HG03460 (cell line): ENCODE measurements at regions not wholly inside any gene's neighbourhood (a gene's known extent, or its start where the extent isn't known, plus 50 kb on each side); places are given as distances from the start of the nearest gene placed in this dataset.

Source experiments
- ATAC-seq: cut with Tn5 transposase; IDR thresholded peaks from one replicate; pipeline ENCODE4 v1.9.1; 2021; ENCODE audit not compliant: unreplicated experiment

DNA sequence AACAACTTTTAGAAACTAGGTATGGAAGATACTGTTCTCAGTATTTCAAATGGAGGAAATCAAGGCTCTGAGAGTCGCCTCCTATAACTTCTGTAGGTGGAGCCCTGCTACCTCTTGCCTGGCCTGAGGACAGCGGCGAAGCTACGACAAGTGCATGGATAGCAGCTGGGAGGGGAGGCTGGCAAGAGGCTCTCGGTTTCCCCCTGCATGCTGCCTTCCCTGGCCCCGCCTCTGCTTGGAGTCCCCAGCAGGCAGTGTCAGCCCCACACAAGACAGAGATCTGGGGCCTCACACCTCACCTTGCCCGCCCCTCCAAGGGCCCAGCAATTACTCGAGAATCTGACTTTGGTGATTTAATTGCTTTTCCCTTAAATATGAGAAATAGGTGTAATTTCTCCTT lies 107.6 kb upstream of the POU3F3 start:
- no peak for ATAC-seq

DNA sequence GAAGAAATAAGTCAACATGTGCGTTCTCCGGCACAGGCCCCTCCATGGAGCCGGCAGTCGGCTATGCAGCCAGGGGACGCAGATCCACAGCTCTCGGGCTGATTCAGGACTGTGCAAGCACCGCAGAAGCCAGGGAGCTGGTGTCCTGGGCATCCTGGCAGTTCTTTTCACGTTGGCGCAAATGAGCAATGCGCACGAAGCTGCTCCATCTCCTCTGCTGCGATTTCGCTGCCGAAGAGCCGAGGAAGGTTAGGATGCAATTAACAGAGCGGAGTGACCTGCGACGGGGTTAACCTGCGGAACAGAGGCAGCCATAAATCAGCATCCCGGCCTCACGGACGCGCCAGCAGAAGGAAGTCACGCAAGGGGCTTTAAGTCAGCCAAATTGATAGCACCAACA lies 107.1 kb upstream of the POU3F3 start:
- ATAC-seq: no peak

DNA sequence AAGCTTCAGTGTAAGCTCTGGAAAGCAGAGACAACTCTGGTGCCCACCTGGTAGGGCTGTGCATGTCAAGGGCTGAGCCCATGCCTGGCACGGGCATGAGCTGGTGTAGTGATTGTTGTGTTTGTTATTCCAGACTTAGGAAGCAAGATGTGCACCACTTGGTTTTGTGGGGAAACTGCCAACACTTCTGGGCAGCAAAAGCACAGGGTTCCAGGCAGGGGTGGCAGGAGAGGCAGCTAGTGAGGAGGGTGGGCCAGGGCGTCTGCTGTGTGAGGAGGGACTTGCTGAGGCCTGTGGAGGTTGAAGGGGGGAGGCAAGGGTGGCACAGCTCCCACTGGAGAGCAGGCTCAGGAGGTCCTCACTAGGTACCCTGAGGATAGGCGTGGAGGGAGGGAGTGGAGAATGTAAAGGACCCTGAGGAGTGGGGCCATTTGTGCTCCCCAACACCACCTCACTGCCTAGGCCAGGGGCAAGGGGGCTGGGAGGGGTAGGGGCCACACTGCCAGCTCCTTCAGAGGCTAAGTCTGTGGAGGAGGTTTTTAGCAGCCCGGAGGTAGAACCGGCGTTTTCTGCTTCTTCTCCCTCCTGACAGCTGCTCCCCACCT lies 104.0 kb upstream of the POU3F3 start:
- no peak for ATAC-seq

DNA sequence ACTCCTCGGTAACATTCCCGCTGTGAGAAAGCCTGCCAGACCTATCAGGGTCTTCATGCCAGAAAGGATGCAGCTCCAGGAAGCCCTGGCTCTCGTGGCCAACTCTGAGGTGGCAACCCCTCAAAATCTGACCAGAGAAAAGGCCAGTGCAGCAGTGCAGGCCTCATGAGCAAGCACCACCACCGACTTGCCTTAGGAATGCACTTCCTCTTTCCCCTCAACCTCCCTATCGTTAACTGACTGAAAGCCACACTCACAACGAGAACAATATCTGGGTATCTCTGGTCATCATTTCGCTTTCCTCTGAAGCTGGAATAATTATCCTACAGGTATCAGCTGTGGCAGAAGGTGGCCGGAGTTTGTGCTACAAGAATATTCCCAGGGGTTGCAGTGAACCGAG lies 101.4 kb upstream of the POU3F3 start:
- no peak for ATAC-seq

DNA sequence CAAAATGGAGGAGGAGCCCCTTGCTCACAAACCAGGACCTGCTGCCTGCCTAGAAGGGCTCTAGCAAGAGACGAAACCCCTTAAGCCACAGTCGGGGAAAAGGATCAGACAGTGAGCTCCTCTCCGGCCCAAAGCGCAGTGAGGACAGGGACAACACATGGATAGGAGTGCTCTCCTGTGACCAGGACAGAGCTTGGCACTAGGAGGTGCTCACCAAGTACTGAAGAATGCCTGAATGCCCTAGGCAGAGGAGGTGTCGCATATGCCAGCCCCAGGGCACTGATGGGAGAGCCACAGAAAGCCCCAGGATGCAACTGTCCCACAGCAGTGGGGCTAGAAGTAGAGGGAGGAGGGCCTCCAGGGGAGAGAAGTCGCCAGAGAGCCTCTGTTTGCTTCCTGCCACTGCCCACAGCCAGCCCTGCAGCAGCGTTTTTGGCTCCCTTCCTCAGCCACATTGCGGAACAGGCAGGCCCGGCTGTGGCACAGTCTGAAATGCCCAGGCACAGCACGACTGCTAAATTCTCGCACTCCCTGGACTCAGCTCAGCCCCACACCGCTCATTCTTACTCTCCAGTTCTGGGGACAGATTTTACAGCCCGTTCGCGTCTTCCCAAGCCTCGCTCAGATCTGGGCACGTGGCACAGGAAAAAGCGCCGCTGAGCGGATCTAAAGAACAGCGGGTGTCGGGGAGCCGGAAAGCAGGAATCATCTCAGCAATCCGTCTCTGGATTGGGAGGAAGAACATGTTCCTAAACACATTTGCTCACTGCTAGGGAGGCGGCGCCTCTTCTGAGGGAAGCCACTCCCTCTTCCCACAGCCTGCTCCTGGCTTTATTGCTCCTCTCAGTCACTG lies 98.7 kb upstream of the POU3F3 start:
- no peak for ATAC-seq

DNA sequence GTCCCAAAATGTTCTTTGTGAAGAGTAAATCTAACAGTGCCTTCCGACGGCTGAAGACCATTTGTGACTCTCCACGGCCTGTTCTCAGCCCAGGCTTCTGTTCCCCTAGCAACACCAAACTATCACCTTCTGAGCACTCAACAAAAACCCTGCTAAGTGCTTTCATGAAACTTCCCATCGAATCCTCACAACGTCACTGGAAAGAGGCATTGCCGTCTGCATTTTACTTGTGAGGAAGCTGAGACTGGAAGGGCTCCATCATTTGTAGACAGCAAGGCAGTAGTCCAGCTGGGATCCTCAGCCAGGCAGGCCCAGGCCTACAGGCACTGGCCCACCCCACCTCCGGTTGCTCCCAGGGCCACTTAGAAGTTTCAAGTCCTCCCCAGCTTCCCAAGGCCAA lies 97.8 kb upstream of the POU3F3 start:
- ATAC-seq: no peak

DNA sequence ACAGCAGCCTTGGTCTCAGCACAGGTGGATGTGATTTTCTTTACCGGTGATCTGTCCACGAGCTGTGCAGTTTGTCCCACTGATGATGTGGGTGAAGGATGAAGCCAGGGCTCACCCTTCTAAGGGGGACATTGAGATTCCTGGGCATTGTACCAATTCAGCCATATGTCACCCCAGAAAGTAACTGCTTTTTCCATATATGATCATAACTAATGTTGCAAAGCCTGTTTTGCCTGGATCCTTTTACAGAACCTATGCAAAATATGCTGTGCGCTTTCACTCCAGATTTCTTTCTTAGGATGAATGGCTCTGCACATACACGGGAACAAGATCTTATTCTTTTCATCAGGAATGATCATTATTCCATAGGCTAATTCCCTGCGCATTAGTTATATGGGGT lies 96.9 kb upstream of the POU3F3 start:
- ATAC-seq: no peak

DNA sequence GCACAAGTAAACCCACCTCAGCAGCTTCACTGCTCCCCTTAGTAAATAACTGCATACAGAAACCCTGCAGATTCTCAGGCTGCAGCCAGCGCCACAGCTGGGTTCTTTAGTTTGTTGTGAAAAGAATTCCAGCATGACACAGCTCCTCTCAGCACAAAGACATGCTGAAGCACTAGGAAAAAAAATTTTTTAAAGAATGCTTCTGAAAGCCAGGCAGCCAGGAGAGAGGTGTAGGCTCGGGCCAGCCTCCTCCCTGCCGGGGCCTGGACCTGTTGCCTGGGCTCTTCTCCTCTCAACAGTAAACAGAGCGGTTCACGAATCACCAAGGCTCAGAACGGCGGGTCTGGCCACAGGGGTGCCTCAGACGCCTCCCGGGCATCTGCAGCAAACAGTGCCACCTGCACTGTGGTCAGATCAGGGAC lies 95.7 kb upstream of the POU3F3 start:
- ATAC-seq: no peak

DNA sequence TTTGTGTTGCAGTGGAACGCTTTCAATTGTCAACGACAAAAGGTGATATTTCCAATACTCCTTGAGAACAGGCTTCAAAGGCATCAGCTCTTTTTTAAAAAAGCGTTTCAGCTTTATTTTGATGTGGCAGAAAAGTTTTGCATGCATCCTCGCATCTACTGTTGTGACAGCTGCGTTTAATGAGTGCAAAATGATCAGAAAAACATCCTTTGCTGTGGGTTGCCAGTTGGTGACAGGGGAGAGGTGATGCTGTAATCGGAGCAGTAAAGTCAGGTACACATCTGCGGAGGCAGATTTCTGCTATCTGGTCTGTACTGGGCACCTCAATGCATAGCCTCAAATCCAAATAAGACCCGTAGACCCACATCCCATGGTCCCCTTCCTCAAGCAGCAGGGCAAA lies 91.9 kb upstream of the POU3F3 start:
- no peak for ATAC-seq

DNA sequence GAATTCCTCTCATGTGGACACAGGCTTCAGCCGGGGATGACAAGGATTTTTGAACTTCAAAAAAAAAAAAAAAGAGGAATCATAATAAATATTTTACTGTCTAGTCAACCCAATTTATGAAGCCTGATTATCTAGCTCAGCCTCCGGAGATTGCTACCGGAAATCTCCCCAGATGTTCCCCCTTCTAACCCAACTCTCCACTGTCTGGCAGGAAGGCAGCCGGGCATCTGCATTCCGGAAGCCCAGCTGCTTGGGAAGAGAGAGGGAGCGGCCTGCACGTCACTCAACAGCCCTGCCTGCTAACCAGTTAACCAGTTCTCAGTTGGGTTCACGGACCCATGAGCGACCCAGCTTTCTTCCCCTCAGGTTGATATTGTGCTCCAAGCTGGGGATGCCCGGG lies 87.2 kb upstream of the POU3F3 start:
- ATAC-seq: no peak

DNA sequence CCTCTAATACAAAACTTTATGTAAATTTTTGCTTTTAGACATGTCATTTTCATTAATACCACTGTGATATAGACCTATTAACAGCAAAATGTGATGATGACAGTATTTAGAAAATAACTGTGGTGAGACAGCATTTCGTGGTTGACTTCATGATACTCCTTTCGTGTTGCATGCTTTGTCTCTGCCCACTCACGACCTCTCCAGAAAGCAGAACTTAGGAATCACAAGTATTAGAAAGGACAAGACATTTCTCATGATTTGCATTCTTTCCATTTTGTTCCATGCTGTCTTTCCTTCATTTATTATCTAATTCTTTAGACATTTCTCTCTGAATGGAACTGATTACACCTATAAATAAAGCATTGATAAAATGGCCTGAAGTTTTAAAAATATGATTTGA lies 85.2 kb upstream of the POU3F3 start:
- no peak for ATAC-seq

DNA sequence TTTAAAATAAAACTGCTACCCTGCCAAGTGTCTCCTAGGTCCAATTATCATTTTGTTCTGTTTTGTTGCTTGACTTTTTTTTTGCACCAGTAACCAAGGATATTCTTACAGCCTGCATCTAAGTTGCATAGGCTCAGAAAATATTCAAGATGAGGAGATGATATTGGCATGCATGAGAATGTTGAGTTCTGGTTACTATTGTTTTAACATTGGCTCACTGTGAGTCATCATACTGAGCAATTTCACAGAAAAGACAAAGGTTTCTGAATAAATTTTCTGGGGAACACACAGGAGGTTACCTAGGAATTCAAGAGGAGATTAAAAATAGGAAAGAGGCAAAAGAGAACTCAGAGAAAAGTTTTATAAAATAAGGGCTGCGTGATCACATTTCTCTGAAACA lies 84.8 kb upstream of the POU3F3 start:
- no peak for ATAC-seq

DNA sequence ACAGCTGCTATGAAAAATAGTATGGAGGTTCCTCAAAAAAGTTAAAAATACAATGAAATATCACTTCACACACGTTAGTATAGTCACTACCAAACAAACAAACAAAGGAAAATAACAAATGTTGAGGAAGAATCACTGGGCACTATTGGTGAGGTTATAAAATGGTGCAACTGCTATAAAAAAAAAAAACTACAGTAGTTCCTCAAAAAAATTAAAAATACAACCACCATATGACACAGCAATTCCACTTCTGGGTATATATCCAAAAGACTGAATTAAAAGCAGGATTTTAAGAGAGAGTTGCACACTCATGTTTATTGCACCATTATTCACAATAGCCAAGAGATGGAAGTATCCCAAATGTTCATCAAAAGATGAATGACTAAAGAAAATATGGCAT lies 80.9 kb upstream of the POU3F3 start:
- no peak for ATAC-seq

DNA sequence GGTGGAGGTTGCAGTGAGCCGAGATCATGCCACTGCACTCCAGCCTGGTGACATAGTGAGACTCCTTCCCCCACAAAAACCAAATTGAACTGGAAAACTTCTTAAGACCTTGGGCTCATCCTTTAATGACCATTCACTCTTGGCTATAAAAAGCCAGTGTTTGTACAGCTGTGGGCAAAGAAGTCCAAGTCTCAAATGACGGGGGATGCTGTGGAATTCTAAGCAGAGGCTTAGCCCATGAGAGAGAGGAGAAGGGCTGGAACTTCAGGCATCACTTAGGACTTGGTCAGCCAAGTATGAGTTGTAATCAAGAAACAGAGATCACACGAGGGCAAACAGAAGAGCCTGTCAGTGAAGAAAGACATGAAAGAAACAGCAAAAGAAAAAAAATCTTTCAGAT lies 79.3 kb upstream of the POU3F3 start:
- ATAC-seq: no peak

DNA sequence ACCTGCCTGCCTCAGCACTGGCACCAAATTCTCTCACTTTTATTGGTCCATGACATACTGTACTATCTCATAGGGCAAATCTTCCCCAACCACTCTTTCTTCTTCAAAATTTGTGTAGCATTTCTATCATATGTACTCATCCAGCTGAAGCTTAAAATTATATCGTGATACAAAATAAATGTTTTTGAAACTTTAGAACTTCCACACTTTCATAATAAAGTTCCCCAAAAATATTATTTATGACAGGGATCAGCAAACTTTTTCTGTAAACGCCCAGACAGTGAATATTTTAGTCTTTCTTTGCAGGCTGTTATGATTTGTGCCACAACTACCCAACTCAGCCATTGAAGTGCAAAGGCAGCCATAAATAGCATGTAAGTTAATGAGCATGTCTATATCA lies 76.2 kb upstream of the POU3F3 start:
- no peak for ATAC-seq

DNA sequence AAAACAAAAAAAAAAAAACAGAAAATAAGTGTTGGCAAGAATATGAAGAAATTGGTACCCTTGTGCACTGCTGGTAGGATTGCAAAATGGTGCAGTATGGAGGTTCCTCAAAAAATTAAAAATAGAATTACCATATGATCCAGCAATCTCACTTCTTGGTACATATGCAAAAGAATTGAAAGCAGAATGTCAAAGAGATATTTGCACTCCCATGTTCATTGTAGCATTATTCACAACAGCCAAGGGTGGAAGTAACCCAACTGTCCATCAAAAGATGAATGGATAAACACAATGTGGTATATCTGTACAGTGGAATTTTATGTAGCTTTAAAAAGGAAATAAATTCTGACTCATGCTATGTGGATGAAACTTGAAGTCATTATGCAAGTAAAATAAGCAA lies 72.8 kb upstream of the POU3F3 start:
- ATAC-seq: no peak

DNA sequence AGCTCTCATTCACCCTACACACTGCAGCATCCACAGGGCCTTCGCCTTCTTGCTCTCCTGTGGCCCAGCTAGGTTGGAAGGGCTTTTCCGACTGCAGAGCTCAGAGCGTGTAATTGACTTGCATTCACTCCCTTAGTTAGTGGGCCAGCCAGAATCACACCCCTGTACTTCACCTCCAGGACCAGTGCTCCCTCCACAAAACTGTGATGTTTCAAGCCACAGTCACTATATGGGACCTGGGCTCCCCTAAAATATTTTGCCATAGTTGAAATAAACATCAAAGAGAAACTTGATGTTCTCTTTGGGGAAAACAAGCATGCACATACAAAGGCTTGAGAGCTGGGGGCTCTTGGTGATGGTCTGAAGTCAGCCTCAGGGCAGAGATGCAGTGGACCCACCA lies 69.7 kb upstream of the POU3F3 start:
- ATAC-seq: no peak

DNA sequence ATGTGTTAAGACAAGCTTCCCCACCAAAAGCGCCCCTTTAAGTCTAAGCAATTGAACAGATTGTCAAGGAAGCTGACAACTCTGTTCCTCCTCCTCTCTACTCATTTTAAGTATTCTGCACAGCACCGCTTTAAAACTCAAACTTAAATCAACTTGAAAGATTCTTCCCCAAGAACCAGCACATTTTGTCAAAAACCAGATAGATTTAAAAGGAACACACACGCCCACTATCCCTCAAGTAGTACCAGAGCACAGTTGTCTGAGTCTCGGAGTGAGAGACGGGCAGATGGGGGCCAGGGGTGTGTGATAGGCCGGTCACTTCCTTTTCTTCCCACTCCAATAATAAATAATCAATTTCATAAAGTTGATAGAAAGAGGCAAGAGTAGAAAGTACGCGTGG lies 67.7 kb upstream of the POU3F3 start:
- no peak for ATAC-seq

DNA sequence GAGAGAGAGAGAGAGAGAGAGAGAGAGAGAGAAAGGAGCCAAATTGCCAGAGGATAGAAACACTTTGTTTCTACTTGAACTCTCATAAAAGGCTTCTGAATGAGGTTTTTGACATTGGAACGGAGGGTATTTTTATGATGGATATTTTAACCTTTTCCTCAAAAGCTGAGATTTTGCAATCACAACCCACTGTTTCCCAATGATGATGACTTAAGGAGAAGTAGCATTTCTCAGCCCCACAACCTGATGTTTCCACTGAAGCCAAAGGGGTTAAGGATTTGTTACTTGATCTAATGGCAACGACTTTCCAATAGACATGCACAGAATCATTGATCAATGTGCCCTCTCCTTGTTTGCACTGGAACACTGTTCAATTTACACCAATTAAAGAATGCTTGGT lies 67.1 kb upstream of the POU3F3 start:
- no peak for ATAC-seq

DNA sequence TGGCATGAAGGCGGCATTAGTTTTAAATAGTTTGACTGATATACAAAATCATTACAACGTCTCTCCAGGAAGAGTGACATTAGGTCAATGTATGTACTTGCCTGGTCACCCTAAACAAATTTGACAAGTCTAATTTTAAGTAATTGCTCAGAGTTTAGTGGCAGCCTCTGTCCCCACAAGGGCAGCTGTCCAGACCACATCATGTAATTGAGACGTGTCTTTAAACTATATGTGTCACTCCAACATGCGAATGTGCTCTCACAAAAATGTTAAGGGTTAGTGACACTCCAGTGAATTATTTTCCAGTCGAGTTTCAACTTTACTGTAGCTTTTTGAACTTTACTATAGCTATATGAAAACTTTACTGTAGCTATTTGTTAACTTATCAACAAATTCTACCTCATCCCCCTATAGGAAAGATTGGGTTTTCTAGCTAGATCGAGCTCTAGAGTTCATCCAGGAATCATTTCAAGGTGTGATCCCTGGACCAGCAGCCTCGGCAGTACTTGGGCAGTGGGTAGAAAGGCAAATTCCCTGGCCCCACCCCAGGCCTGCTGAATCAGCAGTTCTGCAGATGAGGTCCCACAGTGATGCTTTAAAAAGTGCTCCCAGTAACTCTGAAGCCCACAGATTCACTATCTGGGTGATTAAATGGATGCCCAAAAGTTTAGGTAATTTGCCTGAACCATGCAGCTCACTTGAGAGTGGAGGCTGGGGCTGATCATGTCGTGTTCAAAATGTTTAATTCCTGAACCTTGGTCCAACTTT lies 66.4 kb upstream of the POU3F3 start:
- no peak for ATAC-seq

DNA sequence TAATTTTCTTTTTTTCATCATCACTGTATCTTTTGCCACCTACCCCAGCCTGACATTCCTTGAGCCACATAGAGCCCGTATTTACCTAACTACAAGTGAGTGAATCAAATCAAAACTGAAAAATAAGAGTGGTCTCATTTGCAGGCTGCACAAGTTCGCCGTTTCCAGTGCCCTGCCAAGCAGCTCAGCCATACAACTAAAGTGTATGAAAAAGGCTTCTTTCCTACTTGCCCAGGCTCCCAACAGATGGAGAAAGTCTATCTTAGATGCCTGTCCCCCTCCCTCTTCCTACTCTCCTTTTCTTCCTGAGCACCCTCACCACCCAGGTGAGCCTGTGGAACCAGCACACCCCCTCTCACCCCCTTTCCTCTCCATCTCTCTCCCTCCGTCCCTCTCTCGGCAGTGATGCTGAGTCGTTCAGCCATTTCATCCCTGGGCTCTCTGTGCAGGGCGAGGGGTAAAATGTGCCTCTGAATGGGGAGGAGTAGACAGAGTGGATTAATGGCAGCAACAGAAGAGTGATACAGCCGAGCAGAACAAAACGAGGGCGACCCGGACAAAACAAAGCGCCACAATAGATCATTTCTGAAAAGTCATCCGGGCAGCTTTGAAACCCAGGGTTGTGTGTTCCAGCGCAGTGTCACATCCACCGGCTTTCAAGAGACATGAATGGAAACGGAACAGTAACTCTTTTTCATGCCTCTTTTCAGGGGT lies 65.0 kb upstream of the POU3F3 start:
- ATAC-seq: no peak
